ENCODE measurements at regions not wholly inside any gene's neighbourhood (a gene's known extent, or its start where the extent isn't known, plus 50 kb on each side); places are given as distances from the start of the nearest gene placed in this dataset.

DNA sequence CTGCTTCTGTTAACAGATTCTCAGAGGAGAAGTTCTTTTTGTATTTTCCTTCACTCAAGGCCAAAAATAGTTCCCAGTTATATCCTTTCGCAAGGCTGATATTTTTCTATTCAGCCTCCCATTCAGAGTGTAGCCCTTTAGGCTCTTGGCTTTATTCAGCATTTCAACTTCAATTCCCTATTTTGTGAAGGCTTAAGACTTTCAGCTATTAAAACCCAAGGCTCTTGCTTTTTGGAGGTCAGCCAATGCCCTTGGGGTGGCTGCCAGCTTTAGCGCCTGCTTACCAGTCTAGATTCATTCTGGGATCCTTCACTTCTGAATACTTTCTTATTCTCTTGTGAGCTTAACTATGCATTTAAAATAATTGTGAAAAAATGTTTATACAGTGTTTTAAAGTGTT is 57.3 kb upstream of the ADGRA3 start:
- in situ Hi-C loops (cut with MboI; ENCODE audit: low pct_ligation_motif_present in 1 of 4, low pct_unique_long_range_greater_than_20kb in 1 of 4, low sequenced_read_pairs in 3 of 4) (no loop called here), intact Hi-C loops (cut with DNase I; ENCODE audit: low total_unique reads) (no loop called here)
- Histone ChIP-seq H3K4me1 (peaks cover 0 to 8% (median 1%) of the 10 kb centered on the region in 4 donors), H3K27ac (peak overlapping the region in 3 of 4 donors; percentile 33 to 50 (median 42)), H3K36me3 (no peaks in the 10 kb centered on the region), H3K9me3 (no peaks in the 10 kb centered on the region), H3K27me3 (no peaks in the 10 kb centered on the region), H3K4me3 (no peak overlapping the region)
- TF ChIP-seq, protein P1, sequence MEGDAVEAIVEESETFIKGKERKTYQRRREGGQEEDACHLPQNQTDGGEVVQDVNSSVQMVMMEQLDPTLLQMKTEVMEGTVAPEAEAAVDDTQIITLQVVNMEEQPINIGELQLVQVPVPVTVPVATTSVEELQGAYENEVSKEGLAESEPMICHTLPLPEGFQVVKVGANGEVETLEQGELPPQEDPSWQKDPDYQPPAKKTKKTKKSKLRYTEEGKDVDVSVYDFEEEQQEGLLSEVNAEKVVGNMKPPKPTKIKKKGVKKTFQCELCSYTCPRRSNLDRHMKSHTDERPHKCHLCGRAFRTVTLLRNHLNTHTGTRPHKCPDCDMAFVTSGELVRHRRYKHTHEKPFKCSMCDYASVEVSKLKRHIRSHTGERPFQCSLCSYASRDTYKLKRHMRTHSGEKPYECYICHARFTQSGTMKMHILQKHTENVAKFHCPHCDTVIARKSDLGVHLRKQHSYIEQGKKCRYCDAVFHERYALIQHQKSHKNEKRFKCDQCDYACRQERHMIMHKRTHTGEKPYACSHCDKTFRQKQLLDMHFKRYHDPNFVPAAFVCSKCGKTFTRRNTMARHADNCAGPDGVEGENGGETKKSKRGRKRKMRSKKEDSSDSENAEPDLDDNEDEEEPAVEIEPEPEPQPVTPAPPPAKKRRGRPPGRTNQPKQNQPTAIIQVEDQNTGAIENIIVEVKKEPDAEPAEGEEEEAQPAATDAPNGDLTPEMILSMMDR (IDR thresholded peaks at IDR 0.05), result no peak
- TF ChIP-seq POLR2AphosphoS5 (IDR thresholded peaks at IDR 0.05), result no peak
- TF ChIP-seq EP300 (IDR thresholded peaks at IDR 0.05; ENCODE audit: low read depth), result no peak
- TF ChIP-seq POLR2A (IDR thresholded peaks at IDR 0.05), result no peak
- WGBS, 2 donors (ENCODE audit: low coverage in 1 of 2), result 42 to 49% methylated on average over 2 of the region's 2 CpGs
- peak; percentile 75 for DNase-seq

DNA sequence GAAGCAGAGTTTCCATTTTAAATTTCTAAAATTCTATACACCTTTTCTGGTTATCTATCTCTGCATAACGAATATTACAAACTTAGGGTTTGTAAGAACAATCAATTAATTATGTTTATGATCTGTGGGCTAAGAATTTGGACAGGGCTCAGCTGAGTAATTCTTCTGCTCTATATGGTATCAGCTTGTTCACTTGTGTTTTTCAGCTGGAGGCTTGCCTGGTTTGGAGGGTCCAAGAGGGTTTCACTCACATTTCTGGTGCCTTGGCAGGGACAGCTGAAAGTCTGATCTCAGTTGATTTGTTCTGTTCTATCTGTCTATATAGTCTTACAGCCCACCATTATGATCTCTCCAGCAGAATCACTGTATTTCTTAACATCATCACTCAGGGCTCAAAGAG is 57.8 kb upstream of the ADGRA3 start:
- TF ChIP-seq, protein P1 (IDR thresholded peaks at IDR 0.05), result no peak
- TF ChIP-seq EP300 (IDR thresholded peaks at IDR 0.05; ENCODE audit: low read depth), result no peak
- no peak for TF ChIP-seq POLR2A (IDR thresholded peaks at IDR 0.05)
- no peak for TF ChIP-seq POLR2AphosphoS5 (IDR thresholded peaks at IDR 0.05)
- intact Hi-C loops (cut with DNase I; ENCODE audit: low total_unique reads) (no loop called here), in situ Hi-C loops (cut with MboI; ENCODE audit: low pct_ligation_motif_present in 1 of 4, low pct_unique_long_range_greater_than_20kb in 1 of 4, low sequenced_read_pairs in 3 of 4) (no loop called here)
- Histone ChIP-seq H3K4me1 (peaks cover 0 to 8% (median 1%) of the 10 kb centered on the region in 4 donors), H3K36me3 (no peaks in the 10 kb centered on the region), H3K9me3 (no peaks in the 10 kb centered on the region), H3K4me3 (no peak overlapping the region), H3K27me3 (no peaks in the 10 kb centered on the region), H3K27ac (peak overlapping the region in 3 of 4 donors; percentile 33 to 50 (median 42))
- DNase-seq, result no peak
- WGBS, 2 donors (ENCODE audit: low coverage in 1 of 2), result 20 to 49% methylated on average over 1 of the region's 1 CpG

DNA sequence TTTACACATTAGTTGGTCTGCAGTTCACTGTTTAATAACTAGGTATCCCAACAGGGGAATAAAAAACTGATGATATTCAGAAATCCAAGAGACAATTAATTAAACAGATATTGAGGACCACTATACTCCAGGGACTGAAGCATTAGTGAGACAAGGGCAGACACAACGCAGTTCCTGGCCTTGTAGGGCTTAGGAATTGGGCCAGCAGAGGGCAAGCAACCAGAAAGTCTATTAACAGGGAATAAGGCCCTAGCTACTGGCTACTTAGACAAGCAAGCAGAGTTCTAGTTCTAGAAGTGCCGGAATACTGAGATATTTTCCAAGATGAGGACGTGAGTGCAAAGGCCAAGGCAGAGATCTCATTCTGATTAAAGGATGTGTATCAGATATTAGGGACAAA is 58.6 kb upstream of the ADGRA3 start:
- TF ChIP-seq POLR2A (IDR thresholded peaks at IDR 0.05), result no peak
- TF ChIP-seq EP300 (IDR thresholded peaks at IDR 0.05; ENCODE audit: low read depth), result no peak
- Histone ChIP-seq H3K4me3 (no peak overlapping the region), H3K36me3 (no peaks in the 10 kb centered on the region), H3K27ac (peak overlapping the region in 3 of 4 donors; percentile 33 to 50 (median 42)), H3K27me3 (no peaks in the 10 kb centered on the region), H3K4me1 (peaks cover 0 to 8% (median 1%) of the 10 kb centered on the region in 4 donors), H3K9me3 (no peaks in the 10 kb centered on the region)
- DNase-seq, result no peak
- intact Hi-C loops (cut with DNase I; ENCODE audit: low total_unique reads) (no loop called here), in situ Hi-C loops (cut with MboI; ENCODE audit: low pct_ligation_motif_present in 1 of 4, low pct_unique_long_range_greater_than_20kb in 1 of 4, low sequenced_read_pairs in 3 of 4) (no loop called here)
- 80 to 90% methylated on average over 2 to 3 of the region's 3 CpGs for WGBS, 2 donors (ENCODE audit: low coverage in 1 of 2)

DNA sequence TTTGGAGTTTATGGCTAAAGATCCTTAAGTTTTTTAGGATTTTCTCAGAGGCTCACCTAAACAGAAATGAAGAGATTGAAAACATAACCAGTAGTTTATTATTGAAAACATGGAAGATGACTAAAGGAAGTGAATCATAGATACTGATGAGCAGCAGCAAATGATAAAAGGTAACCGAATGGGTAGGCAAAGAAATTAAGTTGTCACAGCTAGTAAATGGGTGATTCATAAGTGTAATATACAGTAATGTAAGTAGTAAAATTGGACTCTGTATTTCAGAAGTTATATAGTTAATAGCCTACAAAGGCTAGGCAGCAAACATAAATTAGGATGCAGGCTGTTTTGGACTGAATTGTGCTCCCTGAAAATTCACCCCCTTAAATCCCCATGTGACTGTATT is 59.0 kb upstream of the ADGRA3 start:
- no peak for DNase-seq
- peaks cover 0 to 8% (median 1%) of the 10 kb centered on the region in 4 donors for H3K4me1 ChIP-seq
- 29 to 58% methylated on average over 1 of the region's 1 CpG for WGBS, 2 donors (ENCODE audit: low coverage in 1 of 2)
- intact Hi-C loops (cut with DNase I; ENCODE audit: low total_unique reads) (no loop called here), in situ Hi-C loops (cut with MboI; ENCODE audit: low pct_ligation_motif_present in 1 of 4, low pct_unique_long_range_greater_than_20kb in 1 of 4, low sequenced_read_pairs in 3 of 4) (no loop called here)
- H3K27ac ChIP-seq, result peak overlapping the region in 2 of 4 donors; percentile 1 to 50
- H3K4me3 ChIP-seq, result no peak overlapping the region
- no peaks in the 10 kb centered on the region for H3K27me3 ChIP-seq
- TF ChIP-seq POLR2A (IDR thresholded peaks at IDR 0.05) (no peak), EP300 (IDR thresholded peaks at IDR 0.05; ENCODE audit: low read depth) (no peak), POLR2AphosphoS5 (IDR thresholded peaks at IDR 0.05) (no peak)
- TF ChIP-seq, protein P1 (IDR thresholded peaks at IDR 0.05), result no peak
- H3K9me3 ChIP-seq, result no peaks in the 10 kb centered on the region
- no peaks in the 10 kb centered on the region for H3K36me3 ChIP-seq

DNA sequence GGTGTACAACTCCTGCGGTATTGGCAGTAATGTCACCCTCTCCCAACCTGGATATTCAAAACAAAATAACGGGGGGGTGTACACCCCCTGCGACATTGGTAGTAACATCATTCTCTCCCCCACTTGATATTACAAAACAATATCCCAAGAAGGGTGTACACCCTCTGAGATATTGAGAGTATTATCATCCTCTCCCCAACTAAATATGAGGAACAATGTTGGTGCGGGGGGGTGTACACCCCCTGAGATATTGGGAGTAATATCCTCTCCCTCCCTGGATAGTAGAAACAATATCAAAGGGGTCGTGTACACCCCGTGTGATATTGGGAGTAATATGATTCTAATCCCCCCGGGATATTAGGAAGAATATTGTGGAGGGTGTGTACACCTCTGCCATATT is 71.4 kb upstream of the ADGRA3 start:
- intact Hi-C loops (cut with DNase I; ENCODE audit: low total_unique reads), result no loop called here
- no peaks in the 10 kb centered on the region for H3K9me3 ChIP-seq
- no peak for DNase-seq
- H3K36me3 ChIP-seq, result no peaks in the 10 kb centered on the region
- H3K4me1 ChIP-seq, result no peaks in the 10 kb centered on the region
- WGBS, 2 donors (ENCODE audit: low coverage in 1 of 2), result 88 to 90% methylated on average over 2 to 7 of the region's 7 CpGs
- H3K4me3 ChIP-seq, result no peak overlapping the region
- H3K27me3 ChIP-seq, result no peaks in the 10 kb centered on the region
- in situ Hi-C loops (cut with MboI; ENCODE audit: low pct_ligation_motif_present in 1 of 4, low pct_unique_long_range_greater_than_20kb in 1 of 4, low sequenced_read_pairs in 3 of 4), result no loop called here
- H3K27ac ChIP-seq, result no peak overlapping the region
- no peak for TF ChIP-seq POLR2A (IDR thresholded peaks at IDR 0.05)
- TF ChIP-seq, protein P1 (IDR thresholded peaks at IDR 0.05), result no peak
- TF ChIP-seq EP300 (IDR thresholded peaks at IDR 0.05; ENCODE audit: low read depth), result no peak
- TF ChIP-seq POLR2AphosphoS5 (IDR thresholded peaks at IDR 0.05), result no peak

Measured in transverse colon (tissue), 4 donors.